Tibial nerve (tissue), 4 donors: ENCODE measurements at regions not wholly inside any gene's neighbourhood (a gene's known extent, or its start where the extent isn't known, plus 50 kb on each side); places are given as distances from the start of the nearest gene placed in this dataset.

Experiments used
- DNase-seq, 2 donors: peaks; one replicate each; pipeline ENCODE4 v3.0.0-alpha.2; 2019; ENCODE audit warnings: low spot score in 2 of 2
- H3K27ac ChIP-seq, 4 donors: fragments of 200-600 bp; sonication (generic) in 3 of 4; one replicate each; pipeline ENCODE4 v1.5.1; 2017 to 2019; ENCODE audit warnings: mild to moderate bottlenecking in 1 of 4
- H3K27me3 ChIP-seq, 2 donors: fragments of 200-600 bp; sonication (generic) in 1 of 2; one replicate each; pipeline versions ENCODE4 v1.5.1 to v1.6.0; 2017 to 2019
- H3K36me3 ChIP-seq, 3 donors: fragments of 200-600 bp; sonication (generic); one replicate each; pipeline ENCODE4 v1.5.1; 2018 to 2019
- H3K4me1 ChIP-seq, 4 donors: fragments of 200-600 bp; sonication (generic) in 3 of 4; one replicate each; pipeline ENCODE4 v1.5.1; 2017 to 2019
- H3K4me3 ChIP-seq, 4 donors: fragments of 200-600 bp; sonication (generic) in 3 of 4; one replicate each; pipeline ENCODE4 v1.5.1; 2017 to 2019; ENCODE audit warnings: mild to moderate bottlenecking in 1 of 4, moderate library complexity in 1 of 4
- H3K9me3 ChIP-seq, 4 donors: fragments of 200-600 bp; sonication (generic) in 3 of 4; one replicate each; pipeline ENCODE4 v1.5.1; 2017 to 2019
- EP300 ChIP-seq, 2 donors: sonication (generic); formaldehyde crosslinking; IDR thresholded peaks; one replicate each; pipeline ENCODE4 v1.6.1; 2017; ENCODE audit warnings: antibody characterized with exemption in 2 of 2, mild to moderate bottlenecking in 1 of 2
- POLR2A ChIP-seq, 2 donors: fragments of 450-650 bp; IDR thresholded peaks; one replicate each; pipeline ENCODE4 v1.6.1; 2017; ENCODE audit warnings: antibody characterized with exemption in 2 of 2, mild to moderate bottlenecking in 2 of 2, moderate library complexity in 2 of 2
- WGBS, 2 donors: methylation state at CpG; one replicate each; pipeline ENCODE4 v1.1.5; 2018; 5-methylcytosine and 5-hydroxymethylcytosine counted together
- TF ChIP-seq, protein P1 (sequence below), 5 experiments: fragments of 200-600 bp in 3 of 5; fragments of 450-650 bp in 2 of 5; sonication (generic) in 3 of 5; IDR thresholded peaks; one replicate each; pipeline ENCODE4 v1.5.1; 2016 to 2019; ENCODE audit warnings: antibody characterized with exemption in 5 of 5, mild to moderate bottlenecking in 3 of 5, moderate library complexity in 2 of 5

DNA sequence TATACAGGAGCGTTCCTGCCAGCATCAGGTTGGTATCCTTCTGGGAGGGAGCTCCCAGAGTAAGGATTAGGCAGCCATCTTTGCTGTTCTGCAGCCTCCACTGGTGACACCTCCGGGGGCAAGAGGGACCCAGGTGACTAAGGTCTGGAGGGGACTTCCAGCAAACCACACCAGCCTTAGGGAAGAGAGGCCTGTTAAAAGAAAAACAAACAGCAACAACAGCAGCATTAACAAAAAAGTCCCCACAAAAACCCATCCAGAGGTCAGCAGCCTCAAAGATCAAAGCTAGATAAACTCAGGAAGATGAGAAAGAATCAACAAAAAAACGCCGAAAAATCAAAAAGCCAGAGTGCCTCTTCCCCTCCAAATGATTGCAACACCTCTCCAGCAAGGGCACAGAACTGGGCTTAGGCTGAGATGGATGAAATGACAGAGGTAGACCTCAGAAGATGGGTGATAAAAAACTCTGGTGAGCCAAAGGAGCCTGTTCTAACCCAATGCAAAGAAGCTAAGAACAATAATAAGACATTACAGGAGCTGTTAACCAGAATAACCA lies 388.2 kb downstream of the SPATA31D1 start:
- Histone ChIP-seq H3K4me3 (no peak overlapping the region), H3K36me3 (no peaks in the 10 kb centered on the region), H3K27me3 (no peaks in the 10 kb centered on the region), H3K4me1 (no peaks in the 10 kb centered on the region), H3K9me3 (peaks cover 0 to 4% (median 0%) of the 10 kb centered on the region in 4 donors), H3K27ac (no peak overlapping the region)
- 93 to 97% methylated on average over 4 of the region's 4 CpGs for WGBS, 2 donors
- DNase-seq = no peak
- TF ChIP-seq, protein P1, sequence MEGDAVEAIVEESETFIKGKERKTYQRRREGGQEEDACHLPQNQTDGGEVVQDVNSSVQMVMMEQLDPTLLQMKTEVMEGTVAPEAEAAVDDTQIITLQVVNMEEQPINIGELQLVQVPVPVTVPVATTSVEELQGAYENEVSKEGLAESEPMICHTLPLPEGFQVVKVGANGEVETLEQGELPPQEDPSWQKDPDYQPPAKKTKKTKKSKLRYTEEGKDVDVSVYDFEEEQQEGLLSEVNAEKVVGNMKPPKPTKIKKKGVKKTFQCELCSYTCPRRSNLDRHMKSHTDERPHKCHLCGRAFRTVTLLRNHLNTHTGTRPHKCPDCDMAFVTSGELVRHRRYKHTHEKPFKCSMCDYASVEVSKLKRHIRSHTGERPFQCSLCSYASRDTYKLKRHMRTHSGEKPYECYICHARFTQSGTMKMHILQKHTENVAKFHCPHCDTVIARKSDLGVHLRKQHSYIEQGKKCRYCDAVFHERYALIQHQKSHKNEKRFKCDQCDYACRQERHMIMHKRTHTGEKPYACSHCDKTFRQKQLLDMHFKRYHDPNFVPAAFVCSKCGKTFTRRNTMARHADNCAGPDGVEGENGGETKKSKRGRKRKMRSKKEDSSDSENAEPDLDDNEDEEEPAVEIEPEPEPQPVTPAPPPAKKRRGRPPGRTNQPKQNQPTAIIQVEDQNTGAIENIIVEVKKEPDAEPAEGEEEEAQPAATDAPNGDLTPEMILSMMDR (IDR thresholded peaks at IDR 0.05) = no peak
- no peak for TF ChIP-seq POLR2A (IDR thresholded peaks at IDR 0.05)
- TF ChIP-seq EP300 (IDR thresholded peaks at IDR 0.05) = no peak

DNA sequence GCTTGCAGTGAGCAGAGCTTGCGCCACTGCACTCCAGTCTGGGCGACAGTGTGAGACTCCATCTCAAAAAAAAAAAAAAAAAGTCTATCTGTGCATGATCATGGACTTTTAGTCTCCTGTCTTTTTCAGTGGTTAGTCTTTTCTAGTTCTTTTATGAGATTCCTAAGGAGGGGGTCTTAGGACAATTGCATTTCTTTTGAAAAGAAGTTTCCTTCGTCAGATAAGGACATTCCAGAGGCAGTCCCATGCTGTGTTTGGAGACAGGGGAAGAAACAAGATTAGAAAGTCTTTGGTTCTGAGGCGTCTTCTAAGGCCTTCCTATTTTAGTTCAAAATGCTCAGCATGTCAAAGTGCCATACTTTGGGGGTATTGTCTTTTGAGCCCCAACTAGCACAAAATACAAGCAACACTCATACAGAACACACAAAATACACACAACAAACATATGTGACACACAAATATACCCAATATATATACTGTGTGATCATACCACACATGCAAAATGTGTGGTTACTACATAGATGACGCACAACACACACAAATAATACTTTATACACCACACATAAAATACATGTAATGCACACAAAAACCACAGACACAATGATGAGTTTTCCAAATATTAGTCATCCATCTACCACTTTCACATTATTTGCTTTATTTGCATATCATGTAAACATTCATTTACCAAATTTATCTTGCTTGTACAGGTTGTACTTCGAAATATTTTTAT lies 394.5 kb downstream of the SPATA31D1 start:
- no peaks in the 10 kb centered on the region for H3K36me3 ChIP-seq
- H3K9me3 ChIP-seq = peaks cover 0 to 4% (median 2%) of the 10 kb centered on the region in 4 donors
- TF ChIP-seq EP300 (IDR thresholded peaks at IDR 0.05) (no peak), POLR2A (IDR thresholded peaks at IDR 0.05) (no peak)
- TF ChIP-seq, protein P1 (IDR thresholded peaks at IDR 0.05) = no peak
- no peak for DNase-seq
- no peaks in the 10 kb centered on the region for H3K4me1 ChIP-seq
- no peak overlapping the region for H3K27ac ChIP-seq
- 86 to 88% methylated on average over 6 of the region's 6 CpGs for WGBS, 2 donors
- no peak overlapping the region for H3K4me3 ChIP-seq
- H3K27me3 ChIP-seq = no peaks in the 10 kb centered on the region

DNA sequence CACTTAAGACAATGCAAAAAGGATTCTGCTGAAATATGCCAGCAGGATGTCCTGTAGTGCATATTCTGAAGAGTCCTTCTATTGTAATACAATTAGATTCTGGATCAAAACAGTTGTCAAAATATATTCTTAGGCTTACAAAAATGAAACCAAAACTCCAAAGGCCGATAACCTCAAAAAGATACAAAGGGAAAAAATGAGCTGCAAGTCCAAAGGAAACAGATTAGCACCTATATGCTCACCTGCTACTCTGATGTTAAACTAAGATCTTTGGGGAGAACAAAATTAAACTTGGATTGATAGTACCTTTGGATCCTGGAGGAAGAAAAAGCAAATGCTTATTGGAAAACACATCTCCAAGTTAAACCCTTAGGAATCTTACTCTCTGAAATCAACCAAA lies 397.1 kb downstream of the SPATA31D1 start:
- 67 to 71% methylated on average over 1 of the region's 1 CpG for WGBS, 2 donors
- H3K36me3 ChIP-seq = no peaks in the 10 kb centered on the region
- TF ChIP-seq EP300 (IDR thresholded peaks at IDR 0.05) (no peak), POLR2A (IDR thresholded peaks at IDR 0.05) (no peak)
- TF ChIP-seq, protein P1 (IDR thresholded peaks at IDR 0.05) = no peak

DNA sequence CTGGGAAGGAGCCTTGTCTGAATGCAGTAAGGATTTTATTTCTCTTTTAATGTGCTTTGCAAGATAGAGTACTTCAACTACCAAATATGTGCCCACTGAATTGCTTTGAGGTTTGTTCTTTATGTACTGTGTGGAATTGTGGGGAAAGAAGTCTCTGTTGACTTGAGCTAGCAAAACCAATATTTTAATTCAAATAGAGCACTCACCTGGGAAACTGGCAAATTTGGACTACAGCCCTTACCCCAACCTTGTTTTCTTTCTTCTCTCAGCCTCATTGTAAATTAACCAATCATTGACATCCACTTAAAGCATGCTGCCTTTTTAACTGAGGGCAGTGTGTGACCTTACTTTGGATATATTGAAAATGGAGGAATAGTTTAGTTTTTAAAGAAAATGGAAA lies 409.0 kb downstream of the SPATA31D1 start:
- Histone ChIP-seq H3K4me1 (no peaks in the 10 kb centered on the region), H3K27me3 (no peaks in the 10 kb centered on the region), H3K9me3 (no peaks in the 10 kb centered on the region), H3K4me3 (no peak overlapping the region), H3K27ac (no peak overlapping the region), H3K36me3 (no peaks in the 10 kb centered on the region)
- TF ChIP-seq EP300 (IDR thresholded peaks at IDR 0.05) (no peak), POLR2A (IDR thresholded peaks at IDR 0.05) (no peak)
- TF ChIP-seq, protein P1 (IDR thresholded peaks at IDR 0.05) = no peak
- no peak for DNase-seq

More for the DNA sequence above, 397.1 kb downstream of the SPATA31D1 start:
- H3K9me3 ChIP-seq = peaks cover 0 to 14% (median 0%) of the 10 kb centered on the region in 4 donors
- no peak for DNase-seq
- no peaks in the 10 kb centered on the region for H3K4me1 ChIP-seq
- H3K27ac ChIP-seq = no peak overlapping the region
- H3K4me3 ChIP-seq = no peak overlapping the region
- H3K27me3 ChIP-seq = no peaks in the 10 kb centered on the region

DNA sequence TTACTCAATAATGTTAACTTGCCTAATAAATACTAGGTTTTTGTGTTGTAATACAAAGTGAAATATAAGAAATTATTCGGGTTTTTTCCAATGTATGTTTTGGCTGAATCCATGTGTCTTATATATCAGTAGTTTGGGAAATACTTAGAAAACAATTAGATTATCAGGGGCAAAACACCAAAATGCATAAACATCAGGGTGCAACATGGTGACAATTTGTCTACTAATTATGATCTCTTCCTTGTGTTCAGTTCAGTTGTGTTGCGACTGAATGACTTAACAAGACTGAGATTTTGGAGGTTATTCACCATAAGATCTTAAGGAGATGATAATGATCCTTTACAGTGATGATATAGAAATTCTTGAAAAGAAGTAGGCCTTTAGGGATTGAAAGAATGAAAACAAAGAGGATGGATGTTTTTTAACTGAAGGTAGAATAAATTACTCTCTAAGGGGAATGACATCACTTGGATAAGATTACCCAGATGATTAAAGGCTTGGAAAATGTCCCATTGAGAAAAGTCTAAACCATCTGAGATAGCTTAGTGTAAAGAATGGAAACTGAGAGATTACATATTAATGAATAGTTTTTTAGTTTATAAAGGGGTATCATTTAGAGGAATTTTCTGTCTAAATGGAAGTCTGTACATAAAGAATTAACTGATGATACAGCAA lies 415.8 kb downstream of the SPATA31D1 start:
- H3K27ac ChIP-seq = no peak overlapping the region
- H3K4me3 ChIP-seq = no peak overlapping the region
- H3K4me1 ChIP-seq = no peaks in the 10 kb centered on the region
- TF ChIP-seq, protein P1 (IDR thresholded peaks at IDR 0.05) = no peak
- TF ChIP-seq EP300 (IDR thresholded peaks at IDR 0.05) (no peak), POLR2A (IDR thresholded peaks at IDR 0.05) (no peak)
- no peak for DNase-seq
- WGBS, 2 donors = 84 to 85% methylated on average over 2 of the region's 2 CpGs
- H3K27me3 ChIP-seq = no peaks in the 10 kb centered on the region
- H3K36me3 ChIP-seq = no peaks in the 10 kb centered on the region
- H3K9me3 ChIP-seq = no peaks in the 10 kb centered on the region
